ENCODE measurements at regions not wholly inside any gene's neighbourhood (a gene's known extent, or its start where the extent isn't known, plus 50 kb on each side); places are given as distances from the start of the nearest gene placed in this dataset.

DNA sequence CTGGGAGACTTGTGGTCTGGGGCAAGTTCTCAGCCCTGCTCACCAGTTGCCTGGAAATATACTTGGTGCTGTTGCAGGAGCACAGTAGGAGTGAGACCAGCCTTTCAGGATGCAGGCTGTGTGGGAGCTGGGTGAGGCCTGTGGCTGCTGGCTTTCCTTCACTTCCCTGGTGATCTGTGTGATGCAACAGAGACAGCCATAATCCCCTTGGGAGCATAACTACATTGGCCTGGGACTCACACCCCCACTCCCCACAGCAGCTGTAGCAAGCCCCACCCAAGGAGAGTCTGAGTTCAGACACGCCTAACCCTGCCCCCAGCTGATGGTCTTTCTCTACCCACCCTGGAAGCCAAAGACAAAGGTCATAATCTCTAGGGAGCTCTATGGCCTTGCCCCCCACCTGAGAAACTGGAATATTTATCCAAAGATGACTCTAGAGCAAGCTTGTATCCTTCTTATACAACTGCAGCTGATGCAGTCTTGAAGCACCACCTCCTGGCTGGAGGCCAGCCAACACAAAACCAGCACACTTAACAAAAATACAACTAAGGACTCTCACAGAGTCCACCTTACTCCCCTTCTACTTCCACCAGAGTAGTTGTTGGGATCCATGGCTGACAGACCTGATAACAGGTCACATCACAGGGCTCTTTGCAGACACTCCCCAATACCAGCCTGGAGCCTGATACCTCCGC lies 190.4 kb upstream of the CPNE8 start:
- H3K4me1 ChIP-seq, result no peaks in the 10 kb centered on the region
- DNase-seq (peak in 1 of 4 donors; percentile 10), ATAC-seq (no peak)
- intact Hi-C loops (cut with DNase I), result no loop called here
- no peaks in the 10 kb centered on the region for H3K9me3 ChIP-seq
- no peak for TF ChIP-seq CTCF (IDR thresholded peaks at IDR 0.05)
- H3K36me3 ChIP-seq, result no peaks in the 10 kb centered on the region
- H3K27me3 ChIP-seq, result no peaks in the 10 kb centered on the region
- no peak overlapping the region for H3K4me3 ChIP-seq
- H3K27ac ChIP-seq, result no peak overlapping the region

DNA sequence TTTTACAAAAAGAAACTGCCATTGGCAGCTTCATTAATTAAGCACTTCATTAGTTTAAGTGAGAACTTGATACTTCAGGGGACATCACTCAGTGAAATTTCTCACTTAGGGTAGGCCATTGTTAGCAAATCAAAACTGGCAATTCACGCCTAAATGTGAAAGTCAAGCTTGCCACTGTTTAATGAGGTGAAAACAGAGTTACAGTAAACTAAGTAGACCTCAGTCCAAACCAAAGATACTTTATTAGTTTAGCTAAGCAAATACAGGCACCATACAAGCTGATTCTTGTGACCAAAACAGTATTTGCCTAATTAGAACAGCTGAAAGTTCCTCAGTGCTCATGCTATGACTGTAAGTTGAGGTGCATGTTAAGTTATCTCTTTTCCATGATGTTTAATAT lies 176.5 kb upstream of the CPNE8 start:
- no peak for TF ChIP-seq CTCF (IDR thresholded peaks at IDR 0.05)
- Histone ChIP-seq H3K36me3 (no peaks in the 10 kb centered on the region), H3K27me3 (no peaks in the 10 kb centered on the region), H3K4me1 (no peaks in the 10 kb centered on the region), H3K4me3 (no peak overlapping the region), H3K9me3 (no peaks in the 10 kb centered on the region), H3K27ac (no peak overlapping the region)
- ATAC-seq (no peak), DNase-seq (no peak)
- intact Hi-C loops (cut with DNase I), result no loop called here

DNA sequence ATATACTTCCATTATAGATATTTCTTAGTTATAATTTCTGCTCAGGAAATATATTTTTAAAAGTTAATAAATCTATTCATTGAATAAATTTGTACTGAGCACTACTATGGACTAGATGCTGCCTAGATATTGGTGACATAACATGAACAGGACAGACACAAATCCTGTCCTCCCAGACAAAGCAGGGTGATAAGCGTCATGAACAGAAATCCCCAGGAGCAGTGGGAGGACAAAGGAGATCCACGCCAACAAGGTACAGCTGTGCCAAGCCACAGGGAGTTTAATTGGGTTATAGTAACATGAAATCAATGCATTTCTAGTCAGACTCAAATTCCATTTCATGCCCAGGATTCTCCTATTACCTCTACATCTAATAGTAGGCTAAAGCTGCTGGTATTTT lies 171.8 kb upstream of the CPNE8 start:
- Histone ChIP-seq H3K4me3 (no peak overlapping the region), H3K27ac (no peak overlapping the region), H3K4me1 (no peaks in the 10 kb centered on the region), H3K36me3 (no peaks in the 10 kb centered on the region), H3K9me3 (no peaks in the 10 kb centered on the region), H3K27me3 (no peaks in the 10 kb centered on the region)
- no peak for TF ChIP-seq CTCF (IDR thresholded peaks at IDR 0.05)
- DNase-seq, result no peak
- intact Hi-C loops (cut with DNase I), result no loop called here
- ATAC-seq, result no peak

DNA sequence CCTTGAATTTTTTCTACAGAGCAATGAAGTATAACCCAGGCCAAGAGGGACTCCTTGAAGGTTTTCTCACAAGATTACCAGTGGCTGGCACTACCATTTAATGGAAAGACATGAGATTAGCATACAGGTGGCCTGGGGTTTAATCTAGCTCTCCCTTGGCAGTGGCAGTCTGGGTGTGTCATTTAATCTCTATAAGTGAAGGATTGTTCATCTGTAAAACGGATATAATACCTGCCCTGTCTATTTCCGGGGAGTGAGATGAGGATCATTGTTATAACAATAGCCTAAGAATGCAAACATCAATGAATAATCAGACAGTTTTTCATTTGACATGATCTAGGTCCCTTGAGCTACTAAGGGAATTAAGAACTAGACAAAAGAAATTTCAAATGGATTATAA lies 168.7 kb upstream of the CPNE8 start:
- Histone ChIP-seq H3K27me3 (no peaks in the 10 kb centered on the region), H3K27ac (no peak overlapping the region), H3K9me3 (no peaks in the 10 kb centered on the region), H3K4me1 (no peaks in the 10 kb centered on the region), H3K4me3 (no peak overlapping the region), H3K36me3 (no peaks in the 10 kb centered on the region)
- TF ChIP-seq CTCF (IDR thresholded peaks at IDR 0.05), result no peak
- DNase-seq (no peak), ATAC-seq (no peak)
- intact Hi-C loops (cut with DNase I), result no loop called here

GRCh38 chr12:39072658-39073057 lies 167.3 kb upstream of the CPNE8 start:
- no peaks in the 10 kb centered on the region for H3K9me3 ChIP-seq
- TF ChIP-seq CTCF (IDR thresholded peaks at IDR 0.05), result no peak
- no peak for ATAC-seq
- no peaks in the 10 kb centered on the region for H3K4me1 ChIP-seq
- no peaks in the 10 kb centered on the region for H3K27me3 ChIP-seq
- intact Hi-C loops (cut with DNase I), result no loop called here
- no peak overlapping the region for H3K27ac ChIP-seq
- H3K36me3 ChIP-seq, result no peaks in the 10 kb centered on the region
- no peak overlapping the region for H3K4me3 ChIP-seq
- DNase-seq, result no peak
